C4-2B (cell line): ENCODE measurements at regions not wholly inside any gene's neighbourhood (a gene's known extent, or its start where the extent isn't known, plus 50 kb on each side); places are given as distances from the start of the nearest gene placed in this dataset.

Experiments
- ZFX ChIP-seq: fragments of 450-650 bp; IDR thresholded peaks from 2 replicates; pipeline ENCODE4 v1.6.1; 2017
- TF ChIP-seq, protein P1 (sequence below): fragments of 450-650 bp; conservative IDR thresholded peaks from 2 replicates; pipeline ENCODE4 v1.5.1; 2017; ENCODE audit warnings: mild to moderate bottlenecking

DNA sequence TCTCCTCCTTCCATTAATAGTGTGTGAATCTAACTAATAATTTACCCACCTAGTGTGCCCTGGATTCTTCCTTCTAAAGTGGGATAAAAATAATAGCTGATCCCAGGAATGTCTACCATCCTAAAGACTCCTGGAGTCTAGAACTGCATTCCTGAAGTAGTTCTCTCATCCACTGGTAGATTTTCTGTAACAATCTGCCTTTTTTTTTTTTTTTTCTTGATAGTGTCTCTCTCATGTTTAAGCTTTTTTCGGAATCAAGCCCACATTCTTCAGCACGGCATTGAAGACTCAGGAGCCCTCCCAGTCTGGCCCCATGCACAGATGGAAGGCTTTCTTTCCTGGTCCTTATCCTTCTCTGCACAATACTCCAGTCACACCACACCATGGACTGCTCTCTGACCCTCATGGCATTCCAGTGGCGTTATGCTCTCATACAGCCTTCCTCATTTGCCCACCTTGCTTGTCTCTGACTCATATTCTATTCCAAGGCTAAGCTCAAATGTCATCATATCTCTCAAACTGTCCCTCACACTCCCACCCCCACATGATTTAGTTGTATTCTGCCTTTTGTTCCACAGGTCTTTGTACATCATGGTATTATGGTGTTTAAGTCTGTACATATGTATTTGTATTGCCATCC lies 68.7 kb upstream of the FRY start:
- TF ChIP-seq, protein P1, sequence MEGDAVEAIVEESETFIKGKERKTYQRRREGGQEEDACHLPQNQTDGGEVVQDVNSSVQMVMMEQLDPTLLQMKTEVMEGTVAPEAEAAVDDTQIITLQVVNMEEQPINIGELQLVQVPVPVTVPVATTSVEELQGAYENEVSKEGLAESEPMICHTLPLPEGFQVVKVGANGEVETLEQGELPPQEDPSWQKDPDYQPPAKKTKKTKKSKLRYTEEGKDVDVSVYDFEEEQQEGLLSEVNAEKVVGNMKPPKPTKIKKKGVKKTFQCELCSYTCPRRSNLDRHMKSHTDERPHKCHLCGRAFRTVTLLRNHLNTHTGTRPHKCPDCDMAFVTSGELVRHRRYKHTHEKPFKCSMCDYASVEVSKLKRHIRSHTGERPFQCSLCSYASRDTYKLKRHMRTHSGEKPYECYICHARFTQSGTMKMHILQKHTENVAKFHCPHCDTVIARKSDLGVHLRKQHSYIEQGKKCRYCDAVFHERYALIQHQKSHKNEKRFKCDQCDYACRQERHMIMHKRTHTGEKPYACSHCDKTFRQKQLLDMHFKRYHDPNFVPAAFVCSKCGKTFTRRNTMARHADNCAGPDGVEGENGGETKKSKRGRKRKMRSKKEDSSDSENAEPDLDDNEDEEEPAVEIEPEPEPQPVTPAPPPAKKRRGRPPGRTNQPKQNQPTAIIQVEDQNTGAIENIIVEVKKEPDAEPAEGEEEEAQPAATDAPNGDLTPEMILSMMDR = no peak
- no peak for TF ChIP-seq ZFX
